H1 (cell line): ENCODE measurements at regions not wholly inside any gene's neighbourhood (a gene's known extent, or its start where the extent isn't known, plus 50 kb on each side); places are given as distances from the start of the nearest gene placed in this dataset.

ENCODE experiments used
- CTCF ChIA-PET: fragments of 300-600 bp; sonication (Branson Sonifier 250); formaldehyde crosslinking; loops from one replicate; lab custom pipeline; 2021; ENCODE audit not compliant: partially characterized antibody; lab: Charles Lee
- POLR2A ChIA-PET: fragments of 300-600 bp; sonication (Branson Sonifier 250); formaldehyde crosslinking; loops from one replicate; lab custom pipeline; 2021; ENCODE audit warnings: inconsistent platforms; ENCODE audit not compliant: partially characterized antibody; lab: Charles Lee
- DNase-seq, 2 experiments: peaks; one replicate each; pipeline versions ENCODE4 v3.0.0 to v3.0.0-alpha.2; 2010 to 2022; ENCODE audit warnings: low spot score in 2 of 2, low read depth in 1 of 2, mixed read lengths in 1 of 2
- FAIRE-seq: peaks from 2 replicates; lab custom pipeline; 2011; peaks lifted over from hg19 to GRCh38; lab: Jason Lieb, UNC
- H2AFZ ChIP-seq: 2 replicates; pipeline ENCODE4 v1.8.1; 2012; ENCODE audit warnings: low read length, inconsistent platforms
- H2AK5ac ChIP-seq: 2 replicates; pipeline ENCODE4 v1.6.1; 2013; ENCODE audit warnings: low read depth, low read length
- H2BK120ac ChIP-seq: replicated peaks from 2 replicates; pipeline ENCODE3; 2013; ENCODE audit warnings: low read depth, low read length, inconsistent platforms
- H2BK12ac ChIP-seq: 2 replicates; pipeline ENCODE4 v1.6.1; 2013; ENCODE audit warnings: low read depth, low read length
- H2BK15ac ChIP-seq: 2 replicates; pipeline ENCODE4 v1.6.1; 2013; ENCODE audit warnings: low read length
- H2BK20ac ChIP-seq: 2 replicates; pipeline ENCODE4 v1.6.1; 2013; ENCODE audit warnings: low read length
- H2BK5ac ChIP-seq: 2 replicates; pipeline ENCODE4 v1.6.1; 2013; ENCODE audit warnings: low read depth, low read length
- H3K14ac ChIP-seq: 2 replicates; pipeline ENCODE4 v1.6.1; 2013; ENCODE audit warnings: inconsistent platforms; ENCODE audit not compliant: insufficient read length
- H3K18ac ChIP-seq: 2 replicates; pipeline ENCODE4 v1.6.1; 2013; ENCODE audit warnings: low read length; ENCODE audit errors: extremely low read depth
- H3K23ac ChIP-seq: 2 replicates; pipeline ENCODE4 v1.6.1; 2013; ENCODE audit warnings: inconsistent platforms; ENCODE audit not compliant: insufficient read length
- H3K23me2 ChIP-seq: 2 replicates; pipeline ENCODE4 v1.6.1; 2013; ENCODE audit warnings: low read depth, low read length
- H3K27ac ChIP-seq: 2 replicates; pipeline ENCODE4 v1.6.1; 2011; ENCODE audit warnings: low read depth, low read length, inconsistent platforms
- H3K27me3 ChIP-seq, 4 experiments: replicated peaks in 1 of 4; 1 replicate in 1 of 4; 2 replicates in 3 of 4; pipeline versions ENCODE4 v1.6.1 to v1.8.1; 2011 to 2013; ENCODE audit warnings: low read length in 3 of 4, mild to moderate bottlenecking in 3 of 4, inconsistent platforms in 2 of 4, mixed read lengths in 2 of 4, moderate library complexity in 1 of 4; ENCODE audit not compliant: control insufficient read depth in 3 of 4, insufficient read depth in 3 of 4; ENCODE audit errors: extremely low read depth in 1 of 4
- H3K36me3 ChIP-seq, 4 experiments: 2 replicates each; pipeline versions ENCODE4 v1.6.1 to v1.8.1; 2011 to 2013; ENCODE audit warnings: mild to moderate bottlenecking in 4 of 4, low read length in 3 of 4, moderate library complexity in 2 of 4, control low read depth in 1 of 4, inconsistent platforms in 1 of 4; ENCODE audit not compliant: insufficient read depth in 4 of 4, control insufficient read depth in 2 of 4
- H3K4ac ChIP-seq: replicated peaks from 2 replicates; pipeline ENCODE3; 2013; ENCODE audit warnings: low read length, low read depth, mixed read lengths, inconsistent platforms; ENCODE audit not compliant: insufficient read length
- H3K4me1 ChIP-seq, 4 experiments: replicated peaks in 1 of 4; 1 replicate in 1 of 4; 2 replicates in 3 of 4; pipeline versions ENCODE4 v1.6.1 to v1.8.1; 2011 to 2013; ENCODE audit warnings: low read length in 3 of 4, inconsistent platforms in 2 of 4, mixed read lengths in 1 of 4; ENCODE audit not compliant: insufficient read depth in 4 of 4, control insufficient read depth in 3 of 4
- H3K4me2 ChIP-seq, 2 experiments: 2 replicates each; pipeline versions ENCODE4 v1.6.1 to v1.8.1; 2011 to 2013; ENCODE audit warnings: low read depth in 2 of 2, low read length in 2 of 2, control low read depth in 1 of 2, inconsistent platforms in 1 of 2, mild to moderate bottlenecking in 1 of 2; ENCODE audit not compliant: insufficient read depth in 1 of 2
- H3K4me3 ChIP-seq, 4 experiments: fragments of 200-600, 300-600 bp in 1 of 4; sonication (generic), shearing (Covaris generic), sonication (Bioruptor Twin) in 1 of 4; 2 replicates each; pipeline versions ENCODE4 v1.5.1 to v1.8.1; 2011 to 2016; ENCODE audit warnings: low read length in 4 of 4, low read depth in 3 of 4, control low read depth in 2 of 4, inconsistent platforms in 2 of 4, mild to moderate bottlenecking in 2 of 4, mixed read lengths in 1 of 4, moderate library complexity in 1 of 4; ENCODE audit not compliant: insufficient read depth in 2 of 4; ENCODE audit errors: extremely low read depth in 1 of 4
- H3K56ac ChIP-seq: replicated peaks from 2 replicates; pipeline ENCODE3; 2013; ENCODE audit warnings: low read depth, mild to moderate bottlenecking, mixed read lengths, low read length, inconsistent platforms; ENCODE audit not compliant: insufficient read length
- H3K79me1 ChIP-seq: 2 replicates; pipeline ENCODE4 v1.6.1; 2013; ENCODE audit warnings: low read depth, low read length, control low read depth
- H3K79me2 ChIP-seq, 2 experiments: 2 replicates each; pipeline versions ENCODE4 v1.6.1 to v1.8.1; 2012 to 2013; ENCODE audit warnings: low read length in 2 of 2, mild to moderate bottlenecking in 2 of 2, inconsistent platforms in 1 of 2; ENCODE audit not compliant: insufficient read depth in 2 of 2, control insufficient read depth in 1 of 2
- H3K9ac ChIP-seq, 4 experiments: replicated peaks in 1 of 4; 1 replicate in 1 of 4; 2 replicates in 3 of 4; pipeline versions ENCODE4 v1.6.1 to v1.8.1; 2011 to 2013; ENCODE audit warnings: low read depth in 3 of 4, low read length in 3 of 4, control low read depth in 2 of 4, mild to moderate bottlenecking in 2 of 4, moderate library complexity in 2 of 4, inconsistent platforms in 1 of 4; ENCODE audit errors: extremely low read depth in 1 of 4
- H3K9me3 ChIP-seq, 2 experiments: 2 replicates each; pipeline versions ENCODE4 v1.6.1 to v1.8.1; 2012 to 2013; ENCODE audit warnings: mild to moderate bottlenecking in 2 of 2, moderate library complexity in 2 of 2, control low read depth in 1 of 2, inconsistent platforms in 1 of 2, low read depth in 1 of 2, low read length in 1 of 2, mixed read lengths in 1 of 2; ENCODE audit not compliant: insufficient read depth in 2 of 2
- H4K20me1 ChIP-seq, 2 experiments: replicated peaks in 1 of 2; 2 replicates each; pipeline versions ENCODE3 to v1.8.1; 2011 to 2013; ENCODE audit warnings: inconsistent platforms in 2 of 2, low read length in 2 of 2, mild to moderate bottlenecking in 1 of 2; ENCODE audit not compliant: insufficient read depth in 2 of 2, control insufficient read depth in 1 of 2
- H4K5ac ChIP-seq: 2 replicates; pipeline ENCODE4 v1.6.1; 2013; ENCODE audit warnings: low read length, low read depth, mixed read lengths, inconsistent platforms; ENCODE audit not compliant: insufficient read length
- H4K8ac ChIP-seq: 2 replicates; pipeline ENCODE4 v1.8.0; 2013; ENCODE audit warnings: mild to moderate bottlenecking, moderate library complexity, low read length, inconsistent platforms; ENCODE audit not compliant: insufficient read depth; ENCODE audit errors: extremely low read depth
- H4K91ac ChIP-seq: replicated peaks from 2 replicates; pipeline ENCODE3; 2013; ENCODE audit warnings: low read length, mixed read lengths, inconsistent platforms; ENCODE audit not compliant: insufficient read length
- ATF3 ChIP-seq: IDR thresholded peaks from 2 replicates; pipeline ENCODE4 v1.6.1; 2011; ENCODE audit warnings: low read depth, mild to moderate bottlenecking, low read length; ENCODE audit not compliant: insufficient read depth
- CBX5 ChIP-seq: fragments of 300-800, 300-1000 bp; sonication (generic); IDR thresholded peaks from 2 replicates; pipeline ENCODE4 v1.7.1; 2016; ENCODE audit warnings: antibody characterized with exemption, low read length, low read depth
- CHD1 ChIP-seq: IDR thresholded peaks from 2 replicates; pipeline ENCODE4 v1.6.1; 2012; ENCODE audit warnings: low read depth, low read length, improper control_type of control experiment
- CHD2 ChIP-seq: IDR thresholded peaks from 2 replicates; pipeline ENCODE4 v1.6.1; 2012; ENCODE audit warnings: low read length, improper control_type of control experiment
- CREB1 ChIP-seq: IDR thresholded peaks from 2 replicates; pipeline ENCODE4 v1.6.1; 2012; ENCODE audit warnings: inconsistent platforms
- E2F6 ChIP-seq: IDR thresholded peaks from 2 replicates; pipeline ENCODE4 v1.6.1; 2012; ENCODE audit warnings: inconsistent platforms
- EGR1 ChIP-seq: IDR thresholded peaks from 2 replicates; pipeline ENCODE4 v1.6.1; 2011; ENCODE audit warnings: low read depth, low read length, borderline replicate concordance
- GTF2F1 ChIP-seq: IDR thresholded peaks from 2 replicates; pipeline ENCODE4 v1.6.1; 2012; ENCODE audit warnings: low read depth, low read length, improper control_type of control experiment, borderline replicate concordance
- HDAC2 ChIP-seq, 2 experiments: fragments of 300-600 bp in 1 of 2; sonication (generic) in 1 of 2; IDR thresholded peaks; 2 replicates each; pipeline ENCODE4 v1.6.1; 2011 to 2012; ENCODE audit warnings: low read depth in 2 of 2, low read length in 2 of 2, mild to moderate bottlenecking in 2 of 2, moderate library complexity in 2 of 2, borderline replicate concordance in 1 of 2, inconsistent platforms in 1 of 2
- MAFK ChIP-seq: IDR thresholded peaks from 2 replicates; pipeline ENCODE4 v1.6.1; 2012; ENCODE audit warnings: low read depth, mild to moderate bottlenecking, improper control_type of control experiment, low read length
- RBBP5 ChIP-seq: IDR thresholded peaks from 2 replicates; pipeline ENCODE4 v1.7.1; 2012; ENCODE audit warnings: low read depth, mild to moderate bottlenecking, inconsistent platforms, low read length, moderate library complexity, borderline replicate concordance
- RFX5 ChIP-seq: IDR thresholded peaks from 2 replicates; pipeline ENCODE4 v1.6.1; 2011; ENCODE audit warnings: low read depth, low read length, improper control_type of control experiment, borderline replicate concordance
- TAF1 ChIP-seq: IDR thresholded peaks from 2 replicates; pipeline ENCODE4 v1.6.1; 2011; ENCODE audit warnings: mild to moderate bottlenecking, low read depth, low read length
- YY1 ChIP-seq: IDR thresholded peaks from 2 replicates; pipeline ENCODE4 v1.6.1; 2011; ENCODE audit warnings: low read depth, mild to moderate bottlenecking, low read length
- WGBS, 2 experiments: shearing (Covaris generic) in 1 of 2; methylation state at CpG; one replicate each; pipeline versions ENCODE4 v1.1.6 to v1.1.7; 2013 to 2015; ENCODE audit warnings: low lambda C conversion rate in 2 of 2, mixed read lengths in 2 of 2, inconsistent platforms in 1 of 2, low coverage in 1 of 2, missing lambda C conversion rate in 1 of 2; ENCODE audit not compliant: insufficient replicate concordance in 2 of 2, insufficient coverage in 1 of 2, insufficient read length in 1 of 2; ENCODE audit errors: extremely low coverage in 1 of 2, missing lambda C conversion rate in 1 of 2; 5-methylcytosine and 5-hydroxymethylcytosine counted together

GRCh38 chr13:65530688-65531087 is 1699.4 kb downstream of the PCDH9 start:
- no peak for FAIRE-seq
- CTCF ChIA-PET: no interaction called here

More at GRCh38 chr13:65530688-65531087, 1699.4 kb downstream of the PCDH9 start:
- Histone ChIP-seq H3K4me3 (no peak overlapping the region), H4K5ac (no peak overlapping the region), H4K91ac (no peak overlapping the region), H3K27ac (no peak overlapping the region), H3K4me1 (no peaks in the 10 kb centered on the region), H3K4ac (no peak overlapping the region), H3K79me2 (no peaks in the 10 kb centered on the region), H3K23ac (no peak overlapping the region), H2BK12ac (no peak overlapping the region), H2BK120ac (no peak overlapping the region), H2BK20ac (no peak overlapping the region), H3K4me2 (no peak overlapping the region), H2AK5ac (no peak overlapping the region), H3K27me3 (no peaks in the 10 kb centered on the region), H3K9ac (no peak overlapping the region), H3K14ac (no peak overlapping the region), H3K9me3 (no peaks in the 10 kb centered on the region), H4K20me1 (no peaks in the 10 kb centered on the region), H3K18ac (no peak overlapping the region), H4K8ac (no peak overlapping the region), H3K79me1 (no peaks in the 10 kb centered on the region), H2AFZ (no peak overlapping the region), H2BK5ac (no peak overlapping the region), H3K36me3 (no peaks in the 10 kb centered on the region), H2BK15ac (no peak overlapping the region), H3K56ac (no peak overlapping the region), H3K23me2 (no peaks in the 10 kb centered on the region)
- WGBS, 2 experiments: 91% methylated on average over 2 of the region's 2 CpGs; no CpG with 5 or more reads in 1 of the 2 experiments
- POLR2A ChIA-PET: no interaction called here
- no peak for DNase-seq
- TF ChIP-seq CREB1: no peak
- no peak for TF ChIP-seq GTF2F1
- TF ChIP-seq TAF1: no peak
- no peak for TF ChIP-seq CBX5
- TF ChIP-seq ATF3: no peak
- no peak for TF ChIP-seq RBBP5
- TF ChIP-seq MAFK: no peak
- no peak for TF ChIP-seq HDAC2 (IDR thresholded peaks at IDR 0.05; ENCODE audit: borderline replicate concordance in 1 of 2, low read depth in 2 of 2, low read length in 2 of 2)
- TF ChIP-seq E2F6: no peak
- TF ChIP-seq RFX5: no peak
- no peak for TF ChIP-seq EGR1
- TF ChIP-seq YY1: no peak
- no peak for TF ChIP-seq CHD2
- no peak for TF ChIP-seq CHD1
